OCI-M1 (cell line): ENCODE measurements at regions not wholly inside any gene's neighbourhood (a gene's known extent, or its start where the extent isn't known, plus 50 kb on each side); places are given as distances from the start of the nearest gene placed in this dataset.
A peak's percentile ranks its signal among the peaks of the same experiment; 100 is the strongest.
"Not testable (repeated sequence)": the region's sequence is repeated elsewhere in the genome, so short reads cannot be mapped to it uniquely, and the experiment has no call there.

Experiments
- DNase-seq: peaks from one replicate; lab custom pipeline; 2025; lab: John Stamatoyannopoulos, UW

DNA sequence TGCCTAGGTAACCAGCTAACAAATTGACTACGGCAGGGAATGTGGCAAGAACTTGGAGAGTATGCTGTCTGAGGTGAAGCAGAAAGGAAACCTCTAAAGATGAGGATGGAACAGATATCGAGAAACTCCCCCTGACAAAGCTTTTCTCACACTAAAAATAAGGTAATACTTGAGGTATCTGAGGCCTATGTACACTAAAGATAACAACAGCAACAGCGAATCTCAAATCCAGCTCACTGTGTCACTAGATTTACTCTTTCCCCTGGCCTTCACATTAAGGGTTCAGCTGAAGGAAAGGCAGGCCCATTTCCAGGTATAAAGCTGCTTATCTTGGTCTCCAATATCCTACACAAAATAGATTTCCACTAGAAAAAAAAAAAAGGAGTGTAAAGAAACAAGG is 518.0 kb downstream of the KCNT2 start:
- peak; percentile 30 for DNase-seq

GRCh38 chr1:196088541-196088940 is 519.7 kb downstream of the KCNT2 start:
- no peak for DNase-seq

DNA sequence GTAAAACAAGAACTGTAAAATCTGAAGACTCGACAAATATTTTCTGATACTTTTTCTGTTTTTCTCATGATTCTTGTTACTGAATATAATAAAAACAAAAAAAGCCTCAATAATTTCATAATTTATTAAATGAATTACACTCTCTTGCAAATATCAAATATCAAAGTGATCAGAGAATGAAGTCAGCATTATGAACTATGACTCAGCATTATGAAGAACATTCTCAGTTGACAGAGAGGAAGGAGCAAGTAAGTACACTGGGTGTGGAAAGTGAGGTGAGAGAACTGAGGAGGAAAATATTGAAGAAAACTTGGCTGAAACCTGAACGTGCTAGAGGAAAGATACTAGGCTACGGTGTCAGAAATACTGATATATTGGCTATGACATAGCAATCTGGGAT is 529.5 kb downstream of the KCNT2 start:
- peak; percentile 74 for DNase-seq

DNA sequence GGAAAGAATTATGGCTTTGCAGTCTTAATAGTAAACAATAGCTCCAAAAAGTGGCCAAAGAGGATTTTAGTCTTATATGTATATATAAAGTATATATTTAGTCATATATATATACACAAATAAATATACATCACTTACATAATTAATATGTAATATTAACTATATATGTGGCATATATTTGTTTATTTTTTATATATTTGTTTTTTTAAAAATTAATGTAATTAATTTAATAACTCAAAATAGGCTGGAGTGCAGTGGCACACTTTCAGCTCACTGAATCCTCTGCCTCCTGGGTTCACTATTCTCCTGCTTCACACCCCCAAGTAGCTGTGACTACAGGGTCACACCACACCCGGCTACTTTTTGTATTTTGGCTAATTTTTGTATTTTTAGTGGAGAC is 532.6 kb downstream of the KCNT2 start:
- DNase-seq, result no peak

GRCh38 chr1:196074182-196074581 is 534.1 kb downstream of the KCNT2 start:
- no peak for DNase-seq

GRCh38 chr1:196071447-196071846 is 536.8 kb downstream of the KCNT2 start:
- DNase-seq, result no peak

DNA sequence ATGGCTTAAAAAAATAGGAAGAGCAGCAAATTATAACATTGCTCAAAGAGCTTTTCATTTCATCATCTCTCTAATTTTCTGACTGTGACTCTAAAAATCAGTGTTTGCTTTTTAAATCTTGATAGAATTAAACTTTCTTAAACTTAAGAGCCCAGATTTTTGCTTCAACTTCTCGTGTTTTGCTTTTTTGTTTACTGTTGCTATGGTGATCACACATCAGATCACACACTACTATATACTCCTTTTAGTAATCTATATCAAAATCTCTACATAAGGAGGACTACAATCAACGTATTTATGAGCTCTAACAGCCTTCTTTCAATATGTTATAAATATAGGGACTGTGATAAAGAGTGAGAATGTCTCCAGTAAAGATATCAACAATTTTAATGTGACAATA is 537.3 kb downstream of the KCNT2 start:
- no peak for DNase-seq

DNA sequence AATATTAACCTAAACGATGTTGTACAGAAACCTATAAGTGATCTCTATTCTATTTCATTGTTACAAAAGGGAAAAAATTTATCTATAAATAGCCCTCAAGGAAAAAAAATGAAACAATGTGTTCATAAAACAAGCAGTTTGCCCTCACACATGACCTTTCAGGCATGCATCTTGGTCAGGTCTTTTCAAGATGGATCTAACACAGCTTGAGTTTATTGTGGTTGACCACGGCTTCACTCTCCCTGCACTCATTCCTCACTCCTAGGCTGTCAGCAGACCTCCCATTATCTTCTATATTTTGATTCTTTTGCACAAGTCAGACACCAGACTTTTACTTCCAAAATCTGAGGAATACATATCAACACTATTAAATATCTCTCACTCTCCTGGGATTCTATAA is 544.3 kb downstream of the KCNT2 start:
- DNase-seq, result peak; percentile 27

GRCh38 chr1:196063294-196063693 is 544.9 kb downstream of the KCNT2 start:
- DNase-seq, result no peak

DNA sequence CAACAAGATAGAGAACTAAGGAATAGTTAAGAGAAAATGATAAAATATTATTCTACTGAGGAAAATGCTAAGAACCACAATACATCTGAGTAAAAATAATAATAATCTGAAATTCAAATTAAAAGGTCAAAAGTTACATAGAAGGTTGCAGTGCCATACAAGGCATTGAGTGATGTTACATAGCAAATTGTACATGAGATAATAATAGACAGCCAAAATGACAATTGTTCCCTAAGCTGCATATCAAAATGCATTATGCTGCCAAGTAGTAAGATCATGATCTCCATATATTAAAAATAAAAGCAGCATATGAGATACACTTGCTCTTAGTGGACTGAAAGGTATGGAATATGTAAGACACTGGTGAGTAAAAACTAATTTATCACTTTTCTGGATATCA is 547.7 kb downstream of the KCNT2 start:
- DNase-seq, result no peak

DNA sequence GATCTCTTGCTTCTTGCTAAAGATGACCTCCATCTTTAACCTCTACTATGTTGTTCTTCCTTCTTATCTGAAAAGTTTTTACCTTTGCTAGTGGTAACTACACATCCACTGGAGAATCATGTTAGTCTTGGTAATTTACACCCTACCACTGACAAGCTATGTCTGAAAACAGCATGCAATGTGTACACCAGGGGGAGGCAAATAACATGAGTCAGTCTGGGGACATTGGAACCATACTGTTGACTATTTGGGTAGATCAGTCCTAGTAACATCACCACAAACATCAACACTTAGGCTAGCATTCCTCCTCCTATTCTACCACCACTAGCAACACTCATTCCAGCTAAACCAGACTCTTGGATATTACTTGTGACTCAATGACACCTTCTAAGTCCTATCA is 549.0 kb downstream of the KCNT2 start:
- DNase-seq, result peak; percentile 33

DNA sequence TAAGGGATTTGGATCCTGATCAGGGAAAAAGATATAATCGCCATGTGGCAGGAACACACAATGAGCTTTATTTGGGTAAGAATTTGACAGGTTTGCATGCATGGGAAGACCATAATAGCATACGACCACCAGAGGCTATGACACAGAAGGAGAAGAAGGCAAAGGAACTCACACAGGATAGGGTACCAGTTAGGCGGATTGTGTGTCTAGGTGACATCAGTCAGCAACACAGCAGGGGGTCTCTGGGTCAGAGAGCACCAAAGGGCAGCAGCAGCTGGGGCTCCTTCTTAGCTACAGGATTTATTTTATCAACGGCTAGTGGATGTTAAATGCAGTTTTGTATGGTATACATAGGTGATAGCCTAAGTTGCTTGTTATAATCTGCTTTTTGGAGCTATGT is 551.3 kb downstream of the KCNT2 start:
- no peak for DNase-seq

GRCh38 chr1:196049407-196049806 is 558.8 kb downstream of the KCNT2 start:
- no peak for DNase-seq

GRCh38 chr1:196043268-196043667 is 565.0 kb downstream of the KCNT2 start:
- DNase-seq, result no peak

- peak; percentile 55 for DNase-seq
These were observed 574.0 kb downstream of the KCNT2 start for GRCh38 chr1:196034080-196034706.

DNA sequence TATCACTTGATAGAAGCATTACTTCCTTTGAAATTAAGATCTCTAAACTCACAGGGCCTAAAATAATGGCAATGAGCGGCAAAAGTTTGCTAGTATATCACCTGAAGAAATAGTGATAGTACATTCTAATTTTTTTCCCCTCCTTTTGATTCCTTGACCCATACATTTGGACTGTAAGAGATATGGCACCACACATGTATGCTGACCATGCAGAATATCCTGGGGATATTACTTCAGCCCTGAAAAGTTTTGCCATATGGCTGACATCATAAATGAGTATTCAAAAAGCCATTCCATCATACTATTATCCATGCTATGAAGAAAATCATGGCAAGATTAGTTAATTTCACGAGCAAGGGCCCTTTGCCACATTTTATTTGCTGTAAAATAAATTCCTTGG is 576.9 kb downstream of the KCNT2 start:
- not testable (repeated sequence) for DNase-seq

- no peak for DNase-seq
These were observed 577.8 kb downstream of the KCNT2 start for GRCh38 chr1:196030455-196030854.

DNA sequence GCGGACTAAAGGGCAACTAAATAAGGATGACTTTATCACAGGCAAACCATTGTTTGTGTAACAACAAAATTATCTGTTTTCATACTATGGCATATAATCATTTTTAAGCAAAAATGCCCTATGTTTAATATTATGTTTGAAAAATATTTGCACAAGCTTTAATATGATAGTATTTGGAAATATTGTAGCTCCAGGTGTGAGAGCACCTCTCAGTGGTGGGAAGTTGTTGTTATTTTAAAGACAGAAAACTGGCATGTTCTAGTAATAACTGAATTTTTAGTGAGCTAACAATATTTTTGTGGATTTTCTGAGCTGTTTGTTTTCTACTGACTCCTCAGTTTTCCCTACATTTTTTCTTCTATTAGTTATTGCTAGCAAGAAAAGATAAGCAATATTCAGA is 578.8 kb downstream of the KCNT2 start:
- DNase-seq, result no peak

GRCh38 chr1:196027127-196027526 is 581.1 kb downstream of the KCNT2 start:
- DNase-seq, result no peak

DNA sequence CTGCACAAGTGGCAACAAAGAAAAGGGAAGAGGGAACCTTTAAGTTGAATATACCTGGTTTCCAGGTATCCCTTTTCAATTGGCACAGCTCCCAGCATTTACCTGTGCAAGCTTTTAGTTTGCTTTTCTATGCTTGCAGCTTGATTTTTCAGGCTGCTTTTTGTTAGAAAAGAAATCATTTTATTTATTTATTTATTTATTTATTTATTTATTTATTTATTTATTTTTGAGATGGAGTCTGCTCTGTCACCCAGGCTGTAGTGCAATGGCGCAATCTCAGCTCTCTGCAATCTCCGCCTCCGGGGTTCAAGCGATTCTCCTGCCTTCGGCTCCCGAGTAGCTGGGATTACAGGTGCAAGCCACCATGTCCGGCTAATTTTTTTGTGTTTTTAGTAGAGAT is 587.1 kb downstream of the KCNT2 start:
- not testable (repeated sequence) for DNase-seq

DNA sequence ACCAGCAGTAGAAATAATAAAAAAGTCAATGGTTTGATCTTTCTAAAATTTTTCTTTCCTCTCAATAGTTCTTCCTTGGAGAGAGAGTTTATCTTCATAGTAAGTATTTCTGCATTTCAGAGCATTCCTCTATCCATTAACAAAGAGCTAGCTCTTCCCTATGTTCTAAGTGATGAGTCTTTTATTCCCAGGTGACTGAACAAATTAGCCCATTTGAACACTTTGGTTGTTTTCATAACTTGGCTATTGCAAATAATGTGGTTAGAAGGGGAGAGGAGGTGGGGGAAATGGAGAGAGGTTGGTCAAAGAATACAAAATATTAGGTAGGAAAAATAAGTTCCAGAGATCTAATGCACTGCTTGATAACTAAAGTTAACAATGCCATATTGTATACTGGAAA is 598.9 kb downstream of the KCNT2 start:
- no peak for DNase-seq

DNA sequence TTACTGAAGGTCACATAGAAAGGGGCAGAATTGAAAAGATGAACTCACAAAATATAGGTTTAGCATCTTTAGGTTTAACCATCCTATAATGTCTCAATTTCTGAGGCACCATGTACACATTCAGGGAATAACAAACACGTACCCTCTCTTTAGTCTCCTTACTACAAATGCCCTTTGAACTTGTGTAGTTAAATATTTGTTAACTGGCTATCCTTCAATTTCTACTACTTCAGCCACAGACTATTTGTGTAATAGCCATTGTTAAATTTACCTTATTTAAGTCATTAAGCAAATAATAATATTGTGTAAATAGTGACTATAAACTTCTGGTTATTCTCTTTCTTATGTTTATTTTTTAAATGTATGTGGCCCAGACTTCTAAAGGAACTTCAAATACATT is 600.5 kb downstream of the KCNT2 start:
- no peak for DNase-seq

DNA sequence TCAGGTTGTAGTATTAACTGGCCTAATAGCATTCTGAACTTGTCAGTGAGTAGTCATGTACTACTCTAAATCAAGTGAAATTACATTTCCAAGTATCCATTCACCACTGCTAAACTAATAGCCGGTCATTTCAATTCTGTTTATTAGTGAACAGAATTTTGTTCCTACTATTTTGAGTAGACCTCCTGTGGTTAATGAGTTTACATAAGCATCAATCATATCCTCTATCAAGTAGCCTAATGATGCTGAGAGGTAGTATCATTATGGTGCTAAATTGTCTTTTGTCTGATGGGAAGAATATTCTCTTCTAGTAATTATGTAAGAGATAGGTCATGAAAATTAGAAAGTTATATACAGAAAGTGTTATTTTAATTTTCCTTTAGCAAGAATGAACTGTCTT is 602.8 kb downstream of the KCNT2 start:
- DNase-seq, result no peak

GRCh38 chr1:196004388-196004787 is 603.9 kb downstream of the KCNT2 start:
- DNase-seq, result not testable (repeated sequence)

- no peak for DNase-seq
These were observed 605.3 kb downstream of the KCNT2 start for GRCh38 chr1:196002906-196003305.
